Transverse colon (tissue), 4 donors: ENCODE measurements at regions not wholly inside any gene's neighbourhood (a gene's known extent, or its start where the extent isn't known, plus 50 kb on each side); places are given as distances from the start of the nearest gene placed in this dataset.

Experiments
- DNase-seq: peaks from one replicate; pipeline ENCODE4 v3.0.0-alpha.2; 2019
- H3K27ac ChIP-seq, 4 donors: fragments of 200-600 bp; sonication (generic); 2 replicates each; pipeline ENCODE4 v1.5.1; 2016 to 2018; ENCODE audit warnings: inconsistent platforms in 4 of 4
- H3K27me3 ChIP-seq: fragments of 200-600 bp; sonication (generic); 2 replicates; pipeline ENCODE4 v1.5.1; 2017; ENCODE audit warnings: inconsistent platforms
- H3K36me3 ChIP-seq, 4 donors: fragments of 200-600 bp; sonication (generic); 2 replicates each; pipeline ENCODE4 v1.5.1; 2017 to 2019; ENCODE audit warnings: inconsistent platforms in 4 of 4
- H3K4me1 ChIP-seq, 4 donors: fragments of 200-600 bp; sonication (generic); 2 replicates each; pipeline ENCODE4 v1.5.1; 2017 to 2020; ENCODE audit warnings: inconsistent platforms in 4 of 4
- H3K4me3 ChIP-seq, 4 donors: fragments of 200-600 bp; sonication (generic); 1 replicate in 1 of 4; 2 replicates in 3 of 4; pipeline versions ENCODE4 v1.5.1 to v1.6.1; 2017 to 2019; ENCODE audit warnings: inconsistent platforms in 4 of 4
- H3K9me3 ChIP-seq, 2 donors: fragments of 200-600 bp; sonication (generic); 2 replicates each; pipeline ENCODE4 v1.5.1; 2017 to 2019; ENCODE audit warnings: inconsistent platforms in 2 of 2
- EP300 ChIP-seq: sonication (generic); formaldehyde crosslinking; IDR thresholded peaks from one replicate; pipeline ENCODE4 v1.6.1; 2017; ENCODE audit warnings: antibody characterized with exemption, low read depth
- POLR2A ChIP-seq: fragments of 450-650 bp; IDR thresholded peaks from one replicate; pipeline ENCODE4 v1.6.1; 2016; ENCODE audit warnings: antibody characterized with exemption, mild to moderate bottlenecking, moderate library complexity
- POLR2AphosphoS5 ChIP-seq, 3 donors: sonication (generic); formaldehyde crosslinking; IDR thresholded peaks; one replicate each; pipeline ENCODE4 v1.6.1; 2016; ENCODE audit warnings: antibody characterized with exemption in 3 of 3
- WGBS, 2 donors: methylation state at CpG; one replicate each; pipeline ENCODE4 v1.1.5; 2018; ENCODE audit warnings: low coverage in 1 of 2; 5-methylcytosine and 5-hydroxymethylcytosine counted together
- in situ Hi-C, 4 donors: fragments of 200-750 bp; cut with MboI; loops; one replicate each; pipeline versions ENCODE4 v1.15.0 to v1.15.1; 2017; ENCODE audit warnings: low sequenced_read_pairs in 3 of 4, low pct_ligation_motif_present in 1 of 4, low pct_unique_long_range_greater_than_20kb in 1 of 4
- intact Hi-C: fragments of 100-400 bp; cut with DNase I; formaldehyde crosslinking; loops from one replicate; pipeline ENCODE4 v1.15.1; 2023; ENCODE audit warnings: low total_unique reads
- TF ChIP-seq, protein P1 (sequence below), 5 experiments: fragments of 200-600 bp in 3 of 5; fragments of 450-650 bp in 2 of 5; sonication (generic) in 3 of 5; IDR thresholded peaks; 1 replicate in 2 of 5; 2 replicates in 3 of 5; pipeline ENCODE4 v1.5.1; 2016 to 2017; ENCODE audit warnings: antibody characterized with exemption in 5 of 5, inconsistent platforms in 3 of 5, mild to moderate bottlenecking in 2 of 5, moderate library complexity in 1 of 5

DNA sequence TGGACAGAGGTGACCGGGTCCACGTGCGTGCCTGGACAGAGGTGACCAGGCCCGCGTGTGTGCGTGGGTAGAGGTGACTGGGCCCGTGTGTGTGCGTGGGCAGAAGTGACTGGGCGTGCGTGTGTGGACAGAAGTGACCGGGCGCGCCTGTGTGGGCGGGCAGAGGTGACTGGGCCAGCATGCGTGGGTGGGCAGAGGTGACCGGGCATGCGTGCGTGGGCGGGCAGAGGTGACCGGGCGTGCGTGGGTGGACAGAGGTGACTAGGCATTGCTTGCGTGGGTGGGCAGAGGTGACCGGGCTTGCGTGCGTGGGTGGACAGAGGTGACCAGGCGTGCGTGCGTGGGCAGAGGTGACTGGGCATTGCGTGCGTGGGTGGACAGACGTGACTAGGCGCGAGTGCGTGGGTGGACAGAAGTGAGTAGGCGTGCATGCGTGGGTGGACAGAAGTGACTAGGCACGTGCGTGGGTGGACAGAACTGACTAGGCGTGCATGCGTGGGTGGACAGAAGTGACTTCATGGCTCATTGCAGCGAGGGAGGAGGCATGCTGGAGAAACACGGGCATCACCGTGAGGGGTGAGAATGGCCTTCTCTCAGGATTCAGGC is 254.1 kb upstream of the IRX4 start:
- no peaks in the 10 kb centered on the region for H3K9me3 ChIP-seq
- H3K27ac ChIP-seq, result no peak overlapping the region
- WGBS, 2 donors, result 75 to 80% methylated on average over 18 to 44 of the region's 44 CpGs
- no peaks in the 10 kb centered on the region for H3K27me3 ChIP-seq
- intact Hi-C loops, result no loop called here
- DNase-seq, result no peak
- H3K36me3 ChIP-seq, result no peaks in the 10 kb centered on the region
- no peaks in the 10 kb centered on the region for H3K4me1 ChIP-seq
- in situ Hi-C loops, result no loop called here
- TF ChIP-seq POLR2AphosphoS5 (IDR thresholded peaks at IDR 0.05), result no peak
- TF ChIP-seq, protein P1, sequence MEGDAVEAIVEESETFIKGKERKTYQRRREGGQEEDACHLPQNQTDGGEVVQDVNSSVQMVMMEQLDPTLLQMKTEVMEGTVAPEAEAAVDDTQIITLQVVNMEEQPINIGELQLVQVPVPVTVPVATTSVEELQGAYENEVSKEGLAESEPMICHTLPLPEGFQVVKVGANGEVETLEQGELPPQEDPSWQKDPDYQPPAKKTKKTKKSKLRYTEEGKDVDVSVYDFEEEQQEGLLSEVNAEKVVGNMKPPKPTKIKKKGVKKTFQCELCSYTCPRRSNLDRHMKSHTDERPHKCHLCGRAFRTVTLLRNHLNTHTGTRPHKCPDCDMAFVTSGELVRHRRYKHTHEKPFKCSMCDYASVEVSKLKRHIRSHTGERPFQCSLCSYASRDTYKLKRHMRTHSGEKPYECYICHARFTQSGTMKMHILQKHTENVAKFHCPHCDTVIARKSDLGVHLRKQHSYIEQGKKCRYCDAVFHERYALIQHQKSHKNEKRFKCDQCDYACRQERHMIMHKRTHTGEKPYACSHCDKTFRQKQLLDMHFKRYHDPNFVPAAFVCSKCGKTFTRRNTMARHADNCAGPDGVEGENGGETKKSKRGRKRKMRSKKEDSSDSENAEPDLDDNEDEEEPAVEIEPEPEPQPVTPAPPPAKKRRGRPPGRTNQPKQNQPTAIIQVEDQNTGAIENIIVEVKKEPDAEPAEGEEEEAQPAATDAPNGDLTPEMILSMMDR (IDR thresholded peaks at IDR 0.05), result no peak
- no peak for TF ChIP-seq EP300
- no peak for TF ChIP-seq POLR2A
- H3K4me3 ChIP-seq, result no peak overlapping the region

DNA sequence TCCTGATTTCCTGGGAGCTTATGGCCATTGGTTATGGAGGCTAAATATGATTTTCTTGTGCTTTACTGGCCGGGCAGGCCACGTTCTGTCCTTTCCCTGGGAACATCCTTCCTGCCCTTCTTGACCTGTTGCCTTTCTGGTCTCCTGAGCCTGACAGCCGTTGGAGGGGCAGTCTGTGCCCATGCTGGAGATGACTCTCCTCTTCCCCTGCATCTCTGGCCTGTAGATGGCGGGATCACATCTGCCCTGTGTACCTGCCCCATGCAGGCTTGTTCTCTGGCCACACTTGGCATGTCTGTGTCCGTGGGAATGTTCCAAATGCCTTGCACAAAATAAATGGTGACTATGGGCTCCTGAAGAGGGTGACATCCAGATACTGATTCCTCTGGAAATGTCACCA is 253.1 kb upstream of the IRX4 start:
- Histone ChIP-seq H3K36me3 (no peaks in the 10 kb centered on the region), H3K4me1 (no peaks in the 10 kb centered on the region), H3K27me3 (no peaks in the 10 kb centered on the region), H3K27ac (no peak overlapping the region), H3K9me3 (no peaks in the 10 kb centered on the region), H3K4me3 (no peak overlapping the region)
- TF ChIP-seq, protein P1 (IDR thresholded peaks at IDR 0.05), result no peak
- TF ChIP-seq POLR2A (no peak), EP300 (no peak), POLR2AphosphoS5 (IDR thresholded peaks at IDR 0.05) (no peak)
- intact Hi-C loops (no loop called here), in situ Hi-C loops (no loop called here)
- 49 to 60% methylated on average over 4 to 5 of the region's 5 CpGs for WGBS, 2 donors
- DNase-seq, result no peak

DNA sequence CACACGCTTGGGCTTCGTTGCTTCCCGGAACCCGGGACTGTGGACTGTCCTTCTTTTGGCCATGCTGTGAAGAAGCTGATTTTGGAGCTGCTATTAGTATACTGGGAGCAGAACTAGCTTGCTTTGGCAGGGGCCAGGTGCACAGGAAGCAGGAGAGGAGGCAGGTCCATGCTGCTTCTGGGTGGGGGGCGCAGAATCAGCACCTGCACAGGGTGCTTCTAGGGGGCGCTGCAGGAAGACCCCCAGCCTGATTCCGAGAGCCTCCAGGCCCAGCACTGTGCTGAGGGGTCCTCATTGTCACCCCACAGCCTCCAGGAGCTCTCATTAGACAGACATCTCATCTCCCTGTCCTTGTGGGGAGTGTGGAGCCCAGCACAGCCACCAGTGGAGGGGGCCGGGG is 252.6 kb upstream of the IRX4 start:
- Histone ChIP-seq H3K9me3 (no peaks in the 10 kb centered on the region), H3K36me3 (no peaks in the 10 kb centered on the region), H3K4me3 (no peak overlapping the region), H3K4me1 (no peaks in the 10 kb centered on the region), H3K27me3 (no peaks in the 10 kb centered on the region), H3K27ac (no peak overlapping the region)
- TF ChIP-seq POLR2A (no peak), EP300 (no peak), POLR2AphosphoS5 (IDR thresholded peaks at IDR 0.05) (no peak)
- TF ChIP-seq, protein P1 (IDR thresholded peaks at IDR 0.05), result no peak
- in situ Hi-C loops (no loop called here), intact Hi-C loops (no loop called here)
- WGBS, 2 donors, result 68% methylated on average over 6 of the region's 8 CpGs; no CpG with 5 or more reads in 1 of the 2 donors
- no peak for DNase-seq

DNA sequence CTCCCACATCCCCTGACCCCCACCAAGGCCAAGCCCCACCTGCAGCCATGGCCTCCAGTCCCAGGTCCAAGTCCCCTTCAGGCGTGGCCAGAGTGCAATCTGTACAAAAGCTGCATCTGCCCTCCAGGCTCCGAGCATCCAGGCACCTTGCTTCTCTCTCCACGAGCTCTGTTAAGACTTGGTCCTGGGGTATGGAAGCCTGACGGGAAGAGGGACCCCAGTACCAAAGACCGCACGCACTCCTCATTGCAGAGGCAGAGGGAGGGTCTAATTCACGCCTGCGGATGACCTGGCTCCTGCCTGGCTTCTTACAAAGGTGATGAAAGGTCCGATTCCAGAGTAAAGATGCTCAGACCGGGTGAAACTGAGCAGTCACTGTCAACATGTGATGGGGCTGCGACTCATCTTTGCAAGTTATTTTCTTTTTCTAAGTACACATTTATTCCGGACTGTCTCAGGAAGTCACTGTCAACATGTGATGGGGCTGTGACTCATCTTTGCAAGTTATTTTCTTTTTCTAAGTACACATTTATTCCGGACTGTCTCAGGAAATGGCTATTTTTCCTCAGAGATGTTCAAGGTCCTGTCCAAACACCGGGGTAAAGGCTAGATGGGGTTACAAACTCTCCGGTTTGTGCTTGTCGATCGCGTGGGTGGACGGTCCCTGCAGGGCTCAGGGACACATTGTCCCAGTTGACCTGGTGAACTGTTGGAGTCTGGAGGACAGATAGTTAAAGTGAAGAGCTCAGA is 252.0 kb upstream of the IRX4 start:
- 30 to 71% methylated on average over 2 to 19 of the region's 19 CpGs for WGBS, 2 donors
- Histone ChIP-seq H3K9me3 (no peaks in the 10 kb centered on the region), H3K27ac (no peak overlapping the region), H3K4me1 (no peaks in the 10 kb centered on the region), H3K4me3 (no peak overlapping the region), H3K27me3 (no peaks in the 10 kb centered on the region), H3K36me3 (no peaks in the 10 kb centered on the region)
- no peak for DNase-seq
- in situ Hi-C loops (no loop called here), intact Hi-C loops (no loop called here)
- TF ChIP-seq EP300 (no peak), POLR2AphosphoS5 (IDR thresholded peaks at IDR 0.05) (no peak), POLR2A (no peak)
- TF ChIP-seq, protein P1 (IDR thresholded peaks at IDR 0.05), result no peak
